ENCODE measurements at regions not wholly inside any gene's neighbourhood (a gene's known extent, or its start where the extent isn't known, plus 50 kb on each side); places are given as distances from the start of the nearest gene placed in this dataset.
A peak's percentile ranks its signal among the peaks of the same experiment; 100 is the strongest.

DNA sequence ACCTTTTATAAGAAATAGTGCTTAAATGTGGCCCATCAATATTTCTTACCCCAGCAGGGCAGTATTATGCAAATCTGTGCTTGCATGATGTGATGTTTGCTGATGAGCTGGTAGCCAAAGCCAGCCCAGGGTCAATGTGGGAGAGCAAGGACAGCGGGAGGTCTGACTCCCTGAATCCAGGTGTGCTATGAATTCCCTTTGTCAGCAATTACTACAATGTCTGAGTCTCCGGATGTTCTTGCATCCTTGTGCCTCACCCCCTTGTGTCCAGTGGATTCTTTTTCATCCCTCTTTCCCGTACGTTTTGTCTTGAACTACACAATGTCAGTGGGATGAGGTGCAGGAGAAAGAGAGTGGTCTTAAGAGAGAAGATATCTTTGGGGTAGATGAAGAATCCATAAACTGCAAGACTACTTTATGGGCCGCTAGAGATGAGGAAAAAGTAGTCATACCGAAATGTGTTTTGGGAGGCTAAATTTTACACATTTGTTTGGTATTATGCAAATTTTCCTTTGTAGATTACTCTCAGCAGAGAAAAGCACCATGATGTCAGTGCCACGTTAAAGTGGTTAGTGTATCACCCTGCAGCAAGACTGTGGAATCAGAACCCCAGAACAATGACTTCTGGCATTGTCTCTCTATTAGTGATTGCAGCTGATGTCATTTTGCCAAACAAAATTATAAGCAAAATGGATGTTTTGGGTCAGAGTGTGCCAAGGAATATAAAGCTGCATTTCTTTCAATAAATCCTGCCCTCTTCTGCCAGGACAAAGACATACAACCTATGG, 53.5 kb upstream of the TSHZ3 start:
- no peak for DNase-seq (ENCODE audit: low spot score)

- no peak for DNase-seq (ENCODE audit: low spot score)
Measured at GRCh38 chr19:31406106-31406505, 56.9 kb upstream of the TSHZ3 start.

- peak; percentile 20 for DNase-seq (ENCODE audit: low spot score)
Measured at GRCh38 chr19:31408460-31409124, 59.4 kb upstream of the TSHZ3 start.

GRCh38 chr19:31413353-31413752, 64.1 kb upstream of the TSHZ3 start:
- no peak for DNase-seq (ENCODE audit: low spot score)

GRCh38 chr19:31415322-31415721, 66.1 kb upstream of the TSHZ3 start:
- DNase-seq (ENCODE audit: low spot score): no peak

DNA sequence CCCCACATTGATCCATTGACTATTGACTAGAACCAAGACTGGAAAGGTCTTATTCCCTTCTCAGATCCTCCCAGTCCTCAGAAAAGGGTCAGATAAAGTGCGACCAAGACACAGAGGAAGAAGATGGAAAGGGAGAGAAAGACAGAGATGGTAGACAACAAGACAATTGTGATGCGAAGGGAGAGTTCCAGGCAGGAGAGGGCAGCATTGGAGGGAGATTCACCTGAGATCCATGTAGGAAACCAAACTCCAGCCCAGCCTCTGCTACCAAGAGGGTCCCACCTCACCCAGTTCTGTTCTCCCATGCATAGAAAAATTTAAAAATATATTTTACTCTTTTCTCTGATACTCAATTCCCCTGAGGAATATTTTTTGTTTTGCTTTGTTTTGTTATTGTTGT, 67.3 kb upstream of the TSHZ3 start:
- DNase-seq (ENCODE audit: low spot score): no peak

DNA sequence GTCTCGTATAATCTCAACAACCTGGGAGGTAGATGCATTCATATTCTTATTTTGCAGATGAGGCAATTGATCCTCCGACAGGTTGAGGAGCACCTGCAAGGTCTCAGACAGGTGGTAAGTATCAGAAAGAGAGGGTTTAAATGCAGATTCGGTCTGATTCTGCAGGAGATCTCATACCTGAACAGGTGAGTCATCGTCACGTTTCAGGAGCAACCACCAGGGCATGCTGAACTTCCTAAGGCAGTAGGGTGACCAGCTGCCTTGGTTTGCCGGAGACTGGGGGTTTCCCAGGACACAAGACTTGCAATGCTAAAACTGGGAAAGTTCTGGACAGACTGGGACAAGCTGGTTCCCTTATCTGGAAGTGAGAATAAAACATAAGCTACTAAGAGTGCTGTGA, 68.8 kb upstream of the TSHZ3 start:
- DNase-seq (ENCODE audit: low spot score): no peak

DNA sequence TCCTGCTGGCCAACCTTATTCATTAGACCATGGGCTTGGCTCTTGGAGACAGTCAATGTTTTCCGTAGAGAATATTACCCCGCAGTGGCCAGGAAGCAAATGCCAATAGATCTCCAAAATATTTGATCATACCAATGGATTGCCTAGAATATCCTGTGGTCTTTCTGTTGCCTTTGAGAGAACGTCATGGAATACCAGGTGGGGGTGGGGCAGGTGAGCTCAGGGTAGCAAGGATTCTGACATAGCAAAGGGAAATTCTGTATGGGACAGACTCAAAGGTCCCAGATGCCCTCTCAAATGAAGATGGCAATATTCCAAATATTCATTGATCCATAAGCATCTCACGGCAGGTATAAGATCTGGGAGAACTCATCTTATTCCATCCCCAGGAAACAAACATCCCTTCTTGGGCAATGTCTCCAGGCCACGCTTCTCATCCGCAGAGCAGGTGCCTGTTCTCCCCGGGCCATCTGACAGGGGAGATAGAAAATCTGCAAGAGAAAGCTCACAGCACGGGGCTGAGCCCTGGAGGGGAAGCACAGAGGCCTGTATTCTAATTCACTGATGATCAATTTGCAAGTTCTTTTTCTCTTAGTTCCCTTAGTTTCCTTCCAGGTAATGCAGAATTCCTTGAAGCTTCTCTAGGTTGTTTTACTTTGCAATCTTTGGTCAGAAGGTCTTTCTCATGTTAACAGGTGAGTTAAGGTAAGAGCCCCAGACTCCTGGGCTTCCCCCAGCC, 69.6 kb upstream of the TSHZ3 start:
- no peak for DNase-seq (ENCODE audit: low spot score)

- DNase-seq (ENCODE audit: low spot score): peak; percentile 15
Measured at GRCh38 chr19:31419871-31420445, 70.7 kb upstream of the TSHZ3 start.

- DNase-seq (ENCODE audit: low spot score): no peak
Measured at GRCh38 chr19:31421082-31421481, 71.8 kb upstream of the TSHZ3 start.

- DNase-seq (ENCODE audit: low spot score): no peak
Measured at GRCh38 chr19:31421856-31422255, 72.6 kb upstream of the TSHZ3 start.

DNA sequence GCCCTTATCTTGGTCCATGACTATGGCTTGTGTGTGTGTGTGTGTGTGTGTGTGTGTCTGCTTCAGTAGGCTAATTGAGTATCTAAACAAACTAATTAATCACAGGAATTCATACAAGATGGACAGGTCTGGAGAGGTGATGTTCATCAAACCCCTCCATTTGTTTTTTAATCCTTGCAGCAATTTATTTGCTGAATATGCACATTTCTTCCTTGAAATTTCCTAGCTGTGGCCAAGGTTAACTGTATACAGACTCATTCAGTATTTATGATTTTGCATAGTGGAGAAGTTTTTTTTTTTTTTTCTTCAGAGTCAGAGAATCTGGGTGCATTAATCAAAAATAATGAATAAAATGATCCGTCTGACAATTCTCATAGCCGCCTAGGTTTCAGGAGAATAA, 74.7 kb upstream of the TSHZ3 start:
- DNase-seq (ENCODE audit: low spot score): no peak

DNA sequence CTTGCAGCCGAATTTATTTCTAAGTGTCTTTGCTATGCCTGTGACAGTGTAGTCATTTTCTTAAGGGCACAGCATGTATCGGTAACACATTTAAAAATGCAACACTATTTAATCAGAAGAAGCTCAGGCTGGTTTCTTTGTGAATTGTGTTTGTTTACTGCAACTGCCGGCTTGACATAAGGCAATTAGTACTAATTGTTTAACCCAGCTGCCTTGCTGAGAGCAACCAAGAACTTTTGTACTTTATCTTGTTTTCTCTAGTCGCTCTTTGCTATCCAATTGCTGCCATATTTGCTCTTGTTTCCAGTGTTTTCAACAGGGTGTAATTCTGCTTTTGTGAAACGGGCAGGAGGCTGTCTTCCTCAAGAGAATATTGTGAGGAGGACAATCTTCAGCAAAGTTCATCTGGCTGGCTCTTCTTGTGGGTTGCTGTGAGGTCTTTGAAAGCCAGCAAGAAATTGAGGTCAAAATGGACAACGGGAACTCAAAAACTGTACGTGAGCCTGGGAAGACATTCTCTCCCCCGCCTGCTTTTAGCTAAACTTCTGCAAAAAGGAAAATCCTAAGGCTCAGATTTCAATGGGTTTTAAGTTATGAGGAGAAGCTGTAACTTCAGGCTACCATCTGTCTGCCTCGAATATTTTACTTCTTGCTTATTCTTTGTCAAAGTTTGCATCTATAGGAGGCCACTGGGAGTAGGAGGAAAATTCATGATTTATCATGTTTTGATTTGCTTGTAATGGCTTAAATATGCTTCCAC, 75.8 kb upstream of the TSHZ3 start:
- DNase-seq (ENCODE audit: low spot score): no peak

DNA sequence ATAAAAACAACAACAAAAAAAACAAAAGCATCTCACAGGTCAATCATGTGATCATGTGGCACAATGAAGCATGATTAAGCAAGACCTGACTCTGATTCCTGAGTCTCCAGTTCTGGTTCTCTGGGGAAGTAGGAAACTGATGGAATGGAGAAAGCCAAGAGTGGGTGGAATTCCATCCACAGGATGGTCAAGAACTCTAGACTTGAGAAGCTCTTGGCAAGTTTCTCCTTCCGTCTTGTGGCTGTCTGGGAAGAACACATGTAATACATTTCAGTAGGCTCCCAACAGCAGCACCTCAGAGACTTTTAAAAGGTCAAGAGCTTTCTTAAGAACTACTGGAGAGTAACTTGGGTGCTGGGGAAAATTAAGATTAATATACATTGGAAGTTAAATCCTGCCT, 78.6 kb upstream of the TSHZ3 start:
- no peak for DNase-seq (ENCODE audit: low spot score)

GRCh38 chr19:31430381-31430780, 81.1 kb upstream of the TSHZ3 start:
- DNase-seq (ENCODE audit: low spot score): no peak

DNA sequence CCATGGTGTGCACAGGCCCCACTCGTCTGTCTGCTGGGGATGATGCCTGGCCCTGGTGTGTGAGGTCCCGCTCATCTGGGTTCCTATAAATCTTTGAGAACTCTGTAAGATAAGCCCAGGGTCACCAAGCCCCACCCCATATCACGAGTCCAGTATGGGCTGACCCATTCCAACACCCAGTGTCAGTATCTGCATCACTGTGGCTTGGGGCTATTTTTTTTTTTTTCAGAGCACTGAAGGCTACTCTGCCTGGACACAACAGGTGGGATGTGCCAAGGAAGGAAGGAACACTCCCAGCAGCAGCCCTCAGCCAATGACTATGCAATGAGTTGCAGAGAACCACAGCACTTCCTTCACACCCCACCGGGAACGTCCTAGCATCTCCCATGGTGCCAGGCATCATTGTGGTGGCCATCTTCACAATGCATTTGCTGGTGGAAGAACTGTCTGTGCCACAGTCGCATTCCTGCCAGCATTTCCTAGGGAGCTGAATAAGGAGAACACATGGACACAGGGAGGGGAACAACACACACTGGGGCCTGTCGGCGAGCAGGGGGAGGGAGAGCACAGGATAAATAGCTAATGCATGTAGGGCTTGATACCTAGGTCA, 83.1 kb upstream of the TSHZ3 start:
- no peak for DNase-seq (ENCODE audit: low spot score)

GRCh38 chr19:31436121-31436776, 87.0 kb upstream of the TSHZ3 start:
- DNase-seq (ENCODE audit: low spot score): no peak

DNA sequence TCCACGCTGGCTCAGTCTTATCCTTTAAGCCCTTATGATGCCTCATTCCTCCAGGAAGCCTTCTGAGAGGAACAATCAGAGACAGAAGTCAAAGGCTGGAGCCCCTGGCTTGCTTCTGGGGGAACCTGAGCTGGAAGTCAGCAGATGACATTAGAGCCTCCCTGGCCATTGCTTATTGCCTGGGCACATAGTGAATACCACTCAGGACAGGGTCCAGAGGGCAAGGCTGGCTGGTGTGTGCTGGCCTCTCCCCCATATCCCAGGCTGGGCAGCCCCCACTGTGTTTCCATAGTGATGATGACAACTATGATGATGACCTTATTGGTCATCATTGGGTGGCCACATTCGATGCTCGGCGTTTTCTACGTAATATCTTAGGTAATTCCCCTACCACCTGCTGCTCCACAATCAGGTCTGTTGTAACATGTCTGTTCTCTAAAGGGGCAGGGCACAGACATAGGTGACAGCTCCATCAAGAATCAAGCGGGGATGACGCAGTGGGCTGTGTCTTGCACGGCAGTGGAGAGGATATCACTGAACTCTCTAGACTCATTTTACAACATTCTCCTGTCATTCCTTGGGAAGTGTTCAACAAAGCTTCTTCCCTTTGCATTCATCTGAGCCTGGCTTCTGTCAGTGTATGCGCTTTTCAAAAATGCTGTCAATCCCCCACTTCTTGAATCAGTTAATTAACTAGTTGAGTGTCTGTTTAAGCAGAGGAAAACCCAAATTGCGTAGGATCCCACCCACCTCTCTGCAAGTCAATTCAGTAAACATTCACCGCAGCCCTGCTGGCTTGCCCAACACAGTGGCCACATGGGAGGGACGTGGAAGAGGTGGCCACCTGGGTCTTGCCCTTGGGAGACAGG, 89.4 kb upstream of the TSHZ3 start:
- peak; percentile 32 for DNase-seq (ENCODE audit: low spot score)

GRCh38 chr19:31439270-31439573, 90.0 kb upstream of the TSHZ3 start:
- no peak for DNase-seq (ENCODE audit: low spot score)

GRCh38 chr19:31444931-31445330, 95.7 kb upstream of the TSHZ3 start:
- no peak for DNase-seq (ENCODE audit: low spot score)
